NCI-H2227 (cell line): ENCODE measurements at regions not wholly inside any gene's neighbourhood (a gene's known extent, or its start where the extent isn't known, plus 50 kb on each side); places are given as distances from the start of the nearest gene placed in this dataset.

Source experiments
- DNase-seq: peaks from one replicate; lab custom pipeline; 2025; ENCODE audit not compliant: unreplicated experiment; lab: John Stamatoyannopoulos, UW

DNA sequence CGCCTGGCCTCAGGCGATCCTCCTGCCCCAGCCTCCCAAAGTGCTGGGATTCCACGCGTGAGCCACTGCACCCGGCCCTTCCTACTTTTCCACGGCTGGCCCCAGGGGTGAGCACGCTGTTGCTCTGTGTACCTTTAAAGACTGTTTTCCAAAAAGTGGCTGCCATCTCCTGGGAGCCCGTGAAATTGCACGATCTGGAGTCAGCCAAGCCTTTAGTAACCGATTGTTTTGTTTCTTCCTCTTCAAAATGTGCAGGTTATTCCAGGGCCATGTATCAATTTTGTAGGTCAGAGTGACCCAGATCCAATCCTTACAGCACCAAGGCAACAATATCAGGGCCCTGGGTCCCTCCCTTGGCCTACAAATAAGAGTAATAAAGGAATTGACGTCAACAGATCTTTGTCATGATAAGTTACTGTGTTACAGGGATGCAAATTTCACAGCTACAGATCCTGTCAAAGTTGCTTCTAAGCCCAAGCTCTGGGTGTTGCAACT lies 135.6 kb upstream of the ZNF236 start:
- DNase-seq = peak; percentile 72

DNA sequence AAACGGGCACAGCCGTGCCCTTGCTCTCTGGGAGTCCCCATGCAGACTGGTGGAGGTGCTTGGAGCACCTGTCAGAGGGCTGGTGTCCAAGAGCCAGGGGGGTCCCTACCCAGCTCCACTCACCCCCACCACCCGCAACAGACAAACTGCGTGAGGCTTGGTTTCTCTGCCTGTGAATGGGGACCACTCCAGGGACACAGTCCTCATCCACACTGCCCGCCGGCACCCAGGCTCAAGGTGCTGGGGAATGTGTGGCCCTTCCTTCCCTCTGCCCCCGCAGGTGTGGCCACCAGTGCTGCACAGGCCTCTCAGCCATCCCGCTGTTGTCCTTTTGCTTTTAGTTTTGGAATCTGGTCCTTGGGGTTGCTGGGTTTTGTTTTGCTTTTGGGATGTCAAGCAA lies 136.5 kb upstream of the ZNF236 start:
- DNase-seq = no peak

DNA sequence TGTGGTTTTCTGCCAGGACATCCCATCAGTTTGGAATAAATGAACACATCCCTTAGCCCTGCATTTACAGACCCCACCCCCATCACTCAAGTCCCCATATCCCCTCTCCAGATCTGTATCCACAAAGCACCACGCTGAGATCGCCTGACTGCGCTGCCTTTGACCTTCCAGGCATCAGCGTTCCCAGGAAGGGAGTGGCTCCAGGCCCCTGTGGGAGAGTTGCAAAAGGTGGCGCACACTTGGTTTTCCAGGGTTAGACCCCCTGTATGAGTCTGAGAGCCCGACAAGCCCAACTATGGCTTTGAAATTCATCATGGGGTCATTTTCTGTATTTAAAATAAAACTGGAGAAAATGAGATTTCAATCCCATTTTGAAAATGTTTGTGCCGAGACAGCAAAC lies 137.0 kb upstream of the ZNF236 start:
- no peak for DNase-seq

DNA sequence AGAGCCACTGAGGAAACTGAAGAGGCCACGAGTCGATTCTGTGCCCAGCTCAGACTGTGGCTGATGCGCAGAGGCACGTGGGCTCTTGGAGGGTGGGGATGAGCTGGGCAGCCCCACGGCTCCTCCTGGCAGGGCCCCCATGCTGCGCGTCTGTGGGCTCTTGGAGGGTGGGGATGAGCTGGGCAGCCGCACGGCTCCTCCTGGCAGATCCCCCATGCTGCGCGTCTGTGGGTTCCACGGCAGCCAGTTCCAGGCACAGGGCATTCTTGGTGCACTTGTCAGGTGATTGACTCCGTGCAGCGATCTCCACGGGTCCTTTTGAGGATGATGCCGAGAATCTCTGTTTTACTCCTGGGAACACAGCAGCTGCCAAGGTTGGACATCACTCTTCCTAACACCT lies 138.1 kb upstream of the ZNF236 start:
- no peak for DNase-seq

DNA sequence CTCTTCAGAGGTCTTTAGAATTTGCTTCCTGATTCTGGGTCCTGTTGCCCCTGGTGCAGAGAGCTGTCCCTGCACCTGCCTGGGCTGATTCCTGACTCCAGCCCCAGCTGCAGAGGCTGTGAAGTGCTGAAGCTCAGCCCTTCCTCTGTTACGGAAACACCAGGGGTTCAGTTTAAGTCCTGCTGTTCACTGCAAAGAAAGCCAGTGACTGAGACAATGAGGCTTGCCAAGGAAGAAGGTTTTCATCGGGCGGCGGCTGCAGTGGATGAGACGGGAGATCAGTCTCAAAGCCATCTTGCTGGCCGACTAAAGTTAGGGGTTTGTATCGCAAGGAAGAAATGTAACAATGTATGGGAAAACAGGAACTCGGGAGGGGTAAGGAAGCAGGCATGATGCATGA lies 142.4 kb upstream of the ZNF236 start:
- peak; percentile 48 for DNase-seq

DNA sequence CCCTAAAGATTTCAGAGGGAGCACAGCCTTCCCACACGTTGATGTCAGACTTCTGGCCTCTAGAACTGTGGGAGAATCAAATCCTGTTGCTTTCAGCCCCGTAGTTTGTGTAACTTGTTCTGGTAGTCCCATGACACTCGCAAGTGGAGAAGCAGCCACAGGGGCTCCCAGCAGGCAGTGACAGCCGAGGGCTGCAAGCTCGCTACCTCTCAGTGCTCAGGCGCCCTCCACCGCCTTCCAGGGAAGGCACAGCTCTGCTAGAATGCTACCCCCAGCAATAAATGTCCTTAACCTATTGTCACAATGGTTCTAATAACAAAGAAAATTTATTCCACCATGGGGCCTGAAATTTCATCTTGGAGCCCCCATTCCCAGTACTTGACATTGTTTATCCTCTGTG lies 143.1 kb upstream of the ZNF236 start:
- DNase-seq = peak; percentile 38

DNA sequence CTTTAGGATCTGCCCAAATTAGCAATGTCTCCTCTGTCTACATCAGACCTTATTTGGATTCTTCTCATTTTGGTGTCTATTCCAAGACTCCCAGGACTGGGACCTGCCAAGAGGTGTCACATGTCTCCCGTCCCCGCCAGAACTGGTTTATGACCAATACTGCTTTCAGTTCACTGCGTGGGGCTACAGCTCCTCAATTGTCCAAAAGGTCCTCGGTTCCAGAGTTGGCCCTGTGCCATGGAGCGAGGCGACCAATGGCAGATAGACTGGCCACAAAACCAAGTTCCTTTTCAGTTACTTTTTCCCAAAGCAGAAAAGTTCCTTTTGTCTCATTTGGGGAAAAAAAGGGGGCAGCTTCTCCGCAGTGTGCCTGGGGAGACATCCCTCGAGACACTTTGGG lies 144.1 kb upstream of the ZNF236 start:
- no peak for DNase-seq

DNA sequence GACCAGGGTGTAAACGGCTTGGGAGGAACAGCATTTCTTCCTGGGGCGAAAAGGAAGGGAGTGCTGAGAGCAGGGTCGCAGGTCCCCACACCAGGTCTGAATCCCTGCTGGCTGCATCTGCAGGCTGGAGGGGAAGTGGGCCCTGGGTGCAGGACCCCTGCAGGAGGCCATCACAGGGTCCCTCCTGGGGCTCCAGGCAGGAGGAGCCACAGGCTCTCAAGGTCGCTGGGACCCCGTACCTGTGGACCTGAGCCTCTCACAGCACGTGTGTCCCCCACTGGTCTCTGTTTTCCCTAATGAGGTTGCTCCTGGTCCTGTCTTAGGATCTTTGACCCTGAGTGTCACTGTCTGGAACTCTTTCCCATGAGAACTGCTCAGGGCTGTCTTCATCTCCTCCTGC lies 147.8 kb upstream of the ZNF236 start:
- no peak for DNase-seq

DNA sequence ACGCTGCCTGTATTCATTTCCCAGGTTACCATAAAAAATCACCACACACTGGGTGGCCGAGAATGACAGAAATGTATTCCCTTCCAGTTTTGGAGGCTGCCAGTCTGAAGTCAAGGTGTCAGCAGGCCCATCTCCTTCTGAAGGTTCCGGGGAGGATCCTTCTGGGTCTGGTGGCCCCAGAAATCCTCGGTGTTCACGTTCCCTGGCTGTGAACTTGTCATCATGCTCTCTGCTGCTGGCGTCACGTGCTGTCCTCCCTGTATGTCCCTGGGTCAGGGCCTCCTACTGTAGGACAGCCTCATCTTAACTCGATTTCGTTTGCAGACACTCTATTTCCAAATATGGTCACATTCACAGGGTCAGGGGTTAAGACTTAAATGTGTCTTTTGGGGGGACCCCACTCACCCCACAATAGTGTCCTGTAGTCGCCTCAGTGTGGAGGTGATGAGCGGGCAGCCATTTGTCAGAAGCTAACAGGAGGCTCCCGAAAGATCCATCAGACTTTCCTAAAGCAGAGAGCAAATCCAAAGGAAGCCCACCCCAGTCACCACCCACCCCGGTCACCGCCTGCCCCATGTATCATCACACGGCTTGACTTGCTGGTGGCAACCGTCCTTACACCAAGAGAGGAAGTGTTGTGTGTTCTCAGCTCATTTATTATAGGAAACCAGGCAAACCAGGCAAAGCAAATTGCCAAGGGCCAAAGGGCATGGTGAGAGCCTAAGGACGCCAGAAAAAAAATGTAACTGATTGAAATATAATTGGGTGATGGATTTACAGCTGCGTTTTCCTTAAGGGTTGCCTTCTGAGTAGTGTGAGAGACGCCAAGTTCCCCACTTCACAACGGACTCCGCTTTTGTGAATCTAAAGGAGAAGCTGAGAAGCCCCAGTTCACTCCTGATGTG lies 148.8 kb upstream of the ZNF236 start:
- no peak for DNase-seq

DNA sequence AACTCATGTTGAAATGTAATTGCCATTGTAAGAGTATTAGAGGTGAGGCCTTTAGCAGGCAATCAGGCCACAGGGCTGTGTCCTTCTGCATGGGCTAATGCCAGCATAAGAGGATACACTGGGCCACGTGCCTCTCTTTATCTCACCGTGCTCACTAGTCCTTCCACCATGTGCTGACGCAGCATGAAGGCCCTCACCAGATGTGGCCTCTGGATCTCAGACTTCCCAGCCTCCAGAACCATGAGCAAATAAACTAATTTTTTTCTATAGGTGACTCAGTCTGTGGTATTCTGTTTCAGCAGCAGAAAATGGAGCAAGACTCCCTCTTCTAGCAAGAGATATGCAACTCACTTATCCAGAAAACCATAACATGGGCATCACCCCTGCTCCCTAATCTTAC lies 149.7 kb upstream of the ZNF236 start:
- no peak for DNase-seq

DNA sequence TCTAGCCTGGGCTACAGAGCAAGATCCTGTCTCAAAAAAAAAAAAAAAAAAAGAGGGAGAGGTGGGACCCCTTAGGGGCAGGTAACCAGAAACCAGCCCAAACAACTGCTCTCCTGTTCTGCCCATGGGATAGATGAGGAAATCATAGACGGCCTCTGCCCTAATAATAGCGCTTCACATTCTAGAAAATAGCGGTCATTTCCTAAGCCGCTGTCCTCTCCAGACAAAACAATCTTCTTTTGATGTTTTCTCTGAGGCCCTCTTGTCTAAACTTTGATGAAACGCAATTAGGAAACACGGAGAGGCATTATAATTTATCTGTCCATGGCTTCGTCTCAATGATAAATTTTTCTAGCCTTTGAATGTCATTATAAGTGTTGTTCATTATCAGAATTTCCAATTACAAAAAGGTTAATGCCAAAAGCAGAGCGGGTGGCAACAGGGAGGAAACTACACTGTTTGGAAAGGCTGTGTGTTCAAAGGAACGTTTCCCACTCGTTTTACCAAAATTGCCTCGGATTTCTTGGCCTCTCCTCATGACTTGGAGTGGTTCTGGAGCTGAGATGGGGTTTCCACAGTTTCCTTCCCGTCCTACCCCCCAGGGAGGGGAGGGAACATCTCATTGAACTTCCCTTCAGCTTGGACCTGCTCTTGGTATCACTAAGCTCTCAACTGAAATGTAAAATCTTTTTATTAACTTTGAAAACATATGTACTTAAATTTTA lies 151.6 kb upstream of the ZNF236 start:
- DNase-seq = no peak

DNA sequence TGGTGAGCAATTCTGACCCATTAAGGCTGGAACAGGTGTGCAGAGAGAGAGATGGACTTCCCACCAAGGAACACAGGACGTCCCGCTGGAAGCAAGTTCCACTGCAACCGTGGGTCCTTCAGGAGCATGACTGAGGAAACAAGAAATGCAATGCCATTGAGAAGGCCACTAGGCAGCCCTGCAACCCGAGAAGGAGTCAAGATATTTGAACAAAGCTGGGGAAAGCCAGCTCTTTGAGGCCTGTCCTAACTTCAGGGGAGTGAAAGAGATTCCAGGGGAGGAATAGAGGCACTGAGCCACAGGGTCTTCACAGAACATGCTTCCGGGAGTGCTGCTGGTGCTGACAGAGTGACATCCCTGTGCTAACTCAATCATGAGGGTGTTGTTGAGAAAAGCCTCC lies 153.8 kb upstream of the ZNF236 start:
- no peak for DNase-seq

DNA sequence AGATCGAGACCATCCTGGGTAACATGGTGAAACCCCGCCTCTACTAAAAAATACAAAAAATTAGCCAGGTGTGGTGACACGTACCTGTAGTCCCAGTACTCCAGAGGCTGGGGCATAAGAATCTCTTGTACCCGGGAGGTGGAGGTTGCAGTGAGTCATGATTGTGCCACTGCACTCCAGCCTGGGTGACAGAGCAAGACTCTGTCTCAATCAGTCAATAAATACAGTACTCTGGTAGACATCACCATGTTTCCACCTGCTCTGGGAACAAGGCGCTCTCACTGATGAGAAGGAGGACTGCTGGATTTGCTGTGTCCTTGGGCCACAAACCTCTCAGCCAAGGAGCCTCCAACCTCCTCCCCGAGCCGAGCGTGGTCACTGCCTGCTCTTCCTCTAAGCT lies 154.2 kb upstream of the ZNF236 start:
- no peak for DNase-seq

DNA sequence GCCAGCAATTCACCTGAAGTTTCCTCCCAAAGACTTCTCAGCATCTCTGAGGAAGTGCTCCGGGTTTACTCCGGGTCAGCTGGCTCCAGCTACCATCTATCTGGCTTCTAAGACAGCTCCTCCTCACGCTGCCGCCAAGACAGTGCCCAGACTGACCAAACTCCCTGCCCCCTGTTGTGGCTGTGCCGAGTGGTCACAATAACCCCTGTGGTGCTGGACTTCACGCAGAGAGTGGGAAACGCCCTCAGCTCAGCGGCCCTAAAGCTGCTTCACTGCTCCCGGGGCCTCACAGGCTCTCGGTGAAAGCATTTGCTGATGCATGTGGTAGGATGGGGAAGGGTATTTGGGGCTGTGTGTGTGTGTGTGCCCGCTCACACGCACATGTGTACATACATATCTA lies 154.8 kb upstream of the ZNF236 start:
- no peak for DNase-seq

DNA sequence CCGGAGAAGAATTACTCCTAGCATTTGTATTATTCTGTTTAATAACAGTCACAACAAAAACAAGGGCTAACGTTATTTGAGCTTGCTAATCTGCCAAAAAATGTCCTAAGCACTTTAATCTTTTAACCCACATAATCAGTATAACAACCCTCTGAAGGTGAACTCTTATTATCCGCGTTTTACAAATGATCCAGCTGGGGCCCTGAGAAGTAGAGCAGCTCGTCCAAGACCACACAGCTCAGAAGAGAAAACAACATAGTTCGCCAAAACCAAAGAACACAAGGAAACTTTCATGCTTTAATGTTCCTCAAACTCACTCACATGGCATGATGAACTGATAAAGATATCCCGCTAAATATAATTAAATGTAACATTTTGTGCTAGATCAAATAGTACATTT lies 159.7 kb upstream of the ZNF236 start:
- DNase-seq = no peak

DNA sequence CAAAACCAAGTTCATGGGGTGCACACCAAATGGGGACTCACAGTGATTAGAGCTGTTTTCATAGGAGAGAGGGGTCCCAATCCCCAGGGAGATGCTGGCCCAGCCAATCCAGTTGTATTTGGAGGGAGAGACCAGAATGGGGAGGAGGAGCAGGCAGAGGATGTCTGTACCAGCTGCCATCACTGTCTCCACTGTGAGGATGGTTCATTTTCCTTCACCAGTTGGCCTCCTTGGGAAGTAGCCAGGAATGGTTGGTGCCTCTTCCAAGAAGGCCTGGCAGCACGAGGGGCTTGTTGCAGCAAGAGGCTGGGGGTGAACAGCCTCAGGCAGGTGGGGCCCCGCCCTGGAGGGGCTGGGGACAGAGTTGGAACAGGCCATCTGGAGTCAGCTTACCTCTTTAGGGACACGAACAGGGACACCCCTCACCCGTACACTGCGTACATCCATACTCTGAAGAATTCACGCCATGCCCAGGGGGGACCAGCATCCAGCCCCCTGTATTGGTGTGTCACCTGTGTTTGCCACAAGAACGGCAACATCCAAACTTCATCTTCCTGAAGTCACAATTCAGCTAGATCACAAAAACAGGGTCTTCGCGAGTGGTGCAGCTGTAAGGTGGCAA lies 161.7 kb upstream of the ZNF236 start:
- no peak for DNase-seq

DNA sequence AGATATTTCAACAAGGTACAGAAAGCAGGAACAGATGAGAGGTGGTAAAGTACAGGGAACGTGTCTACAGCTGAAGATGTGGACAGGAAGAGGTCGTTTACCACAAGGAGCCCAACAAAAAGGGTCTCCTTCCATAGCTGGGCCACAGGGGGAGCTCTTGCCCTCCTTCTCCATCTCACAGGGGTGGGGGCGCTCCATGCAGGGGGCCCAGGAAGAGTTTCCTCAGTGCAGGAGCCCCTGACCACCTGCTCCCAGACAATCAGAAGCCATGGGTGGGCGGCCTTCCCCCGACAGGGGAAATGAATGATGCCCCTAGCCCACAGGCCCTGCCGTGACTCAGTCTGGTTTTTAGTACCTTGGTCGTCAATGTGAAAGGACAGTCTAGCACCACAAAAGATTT lies 163.6 kb upstream of the ZNF516 start:
- no peak for DNase-seq

DNA sequence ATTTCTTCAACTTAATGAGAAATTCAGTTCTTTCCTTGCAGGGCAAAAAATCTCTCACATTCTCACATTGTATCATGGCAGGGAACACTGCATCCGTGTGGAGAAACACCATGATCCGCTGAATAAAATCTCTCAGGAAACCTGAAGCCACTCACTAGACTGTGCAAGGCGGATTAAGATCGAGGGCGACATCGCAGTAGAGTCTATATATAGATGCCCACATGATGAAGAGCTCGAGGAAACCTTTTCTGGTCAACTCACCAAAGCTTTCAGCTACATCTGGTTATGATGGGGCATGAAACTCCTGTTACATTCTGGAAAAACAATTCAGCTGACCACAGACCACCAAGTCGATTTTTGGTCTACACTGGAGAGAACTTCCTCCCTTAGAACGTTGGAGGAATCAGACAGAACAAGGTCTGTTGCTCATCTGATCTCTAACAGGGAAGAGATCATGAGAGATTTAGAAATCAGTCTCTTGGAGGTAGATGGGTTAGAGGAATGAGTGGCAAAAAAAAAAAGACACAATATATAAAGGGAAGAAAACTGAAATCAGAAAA lies 162.9 kb upstream of the ZNF516 start:
- DNase-seq = no peak

DNA sequence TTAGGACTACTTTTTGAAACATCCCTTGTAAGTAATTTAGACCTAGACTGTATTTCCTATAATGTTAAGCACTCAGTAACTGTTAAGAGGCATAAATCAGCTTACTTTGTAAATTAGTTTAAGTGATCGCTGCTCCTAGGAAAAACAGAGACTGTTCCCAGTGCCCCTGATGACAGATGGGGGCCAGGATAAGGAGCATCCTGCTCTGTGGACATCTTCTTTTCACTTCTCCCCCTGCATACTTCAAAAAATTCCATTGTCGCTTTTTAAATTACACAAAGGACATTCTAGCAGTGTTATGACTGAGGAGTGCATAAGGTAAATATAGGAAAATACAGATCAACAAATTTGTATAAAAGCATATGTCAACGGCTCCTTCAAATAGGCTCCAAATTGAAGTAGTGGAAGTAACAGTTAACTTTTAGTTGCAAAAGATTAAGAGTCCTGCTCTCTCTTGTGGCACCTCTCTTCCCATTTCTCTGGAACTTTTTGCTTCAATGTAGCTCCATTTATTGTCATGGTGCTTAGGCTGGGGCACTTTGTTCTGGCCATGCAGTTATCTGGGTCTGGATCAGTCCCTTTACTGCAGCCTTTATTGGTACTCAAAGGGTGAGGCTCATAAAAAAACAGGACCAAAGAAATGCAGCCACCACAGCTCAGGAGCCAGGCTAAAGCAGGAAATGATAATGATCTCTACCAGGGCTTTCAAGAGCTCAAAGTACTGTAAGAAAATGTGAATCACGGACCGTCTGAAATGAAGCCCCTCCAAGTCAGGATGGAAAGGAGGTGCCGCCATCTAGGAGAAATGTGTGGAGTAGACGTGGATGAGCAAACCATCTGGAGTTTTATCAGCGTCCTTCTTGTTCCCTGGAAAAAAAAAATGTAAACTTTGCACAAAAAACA lies 162.1 kb upstream of the ZNF516 start:
- DNase-seq = no peak

DNA sequence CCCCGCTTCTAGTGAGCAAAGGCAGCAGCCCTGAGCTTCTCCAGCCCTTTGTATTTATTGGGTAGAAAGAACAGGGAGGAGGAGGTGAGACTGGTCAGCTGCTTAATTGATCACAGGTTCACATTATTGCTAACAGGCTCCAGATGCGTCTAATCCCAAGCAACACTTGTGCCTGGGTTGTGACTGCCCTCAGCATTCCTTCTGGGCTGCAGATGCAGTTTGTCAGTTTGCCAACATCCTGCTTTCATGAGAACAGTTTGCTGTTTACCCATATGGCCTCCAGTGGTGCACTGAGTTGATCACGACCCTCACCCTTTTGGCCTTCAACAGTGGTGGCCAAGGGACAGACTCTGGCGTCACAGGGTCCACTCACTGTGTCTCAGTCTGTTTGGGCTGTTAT lies 159.5 kb upstream of the ZNF516 start:
- peak; percentile 70 for DNase-seq

DNA sequence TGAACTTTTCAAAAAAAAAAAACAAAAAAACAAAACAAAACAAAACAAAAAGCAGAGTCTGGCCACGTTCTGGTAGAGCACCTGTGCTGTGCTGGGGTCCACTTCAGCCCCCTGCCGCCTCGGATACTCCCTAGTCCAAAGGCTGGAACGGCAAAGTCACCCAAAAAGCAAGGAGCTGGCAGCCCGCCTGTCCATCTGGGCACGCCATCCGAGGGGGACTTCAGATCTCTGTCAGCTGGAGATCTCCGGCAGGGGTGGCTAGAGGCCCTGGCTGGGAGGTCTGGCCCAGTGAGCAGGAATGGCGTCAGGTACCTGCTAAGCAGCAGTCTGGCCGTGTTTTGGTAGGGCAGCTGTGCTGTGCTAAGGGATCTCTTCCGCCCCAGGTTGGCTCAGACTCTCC lies 152.3 kb upstream of the ZNF516 start:
- DNase-seq = no peak
